Spleen (tissue), 7 donors: ENCODE measurements at regions not wholly inside any gene's neighbourhood (a gene's known extent, or its start where the extent isn't known, plus 50 kb on each side); places are given as distances from the start of the nearest gene placed in this dataset.

Source experiments
- CTCF ChIP-seq, 11 experiments: fragments of 200-600 bp in 7 of 11; fragments of 450-650 bp in 4 of 11; sonication (generic) in 4 of 11; IDR thresholded peaks in 8 of 11; conservative IDR thresholded peaks in 3 of 11; 1 replicate in 7 of 11; 2 replicates in 4 of 11; pipeline versions ENCODE4 v1.4.0 to v1.8.0; 2016 to 2021; ENCODE audit warnings: antibody characterized with exemption in 11 of 11, inconsistent platforms in 4 of 11, mild to moderate bottlenecking in 1 of 11
- POLR2A ChIP-seq, 3 donors: fragments of 450-650 bp; IDR thresholded peaks; one replicate each; pipeline ENCODE4 v1.5.1; 2017; ENCODE audit warnings: antibody characterized with exemption in 3 of 3, mild to moderate bottlenecking in 1 of 3
- POLR2AphosphoS5 ChIP-seq, 3 donors: sonication (generic); formaldehyde crosslinking; IDR thresholded peaks; one replicate each; pipeline ENCODE4 v1.5.1; 2017; ENCODE audit warnings: antibody characterized with exemption in 3 of 3
- donor health status: DM: no; HTN: no; CAD: no; lungs with moderate emphysema.
- donor health status: DM: no; HTN: no; CAD: no.
- donor health status: DM: no; HTN: no; CAD: no.

DNA sequence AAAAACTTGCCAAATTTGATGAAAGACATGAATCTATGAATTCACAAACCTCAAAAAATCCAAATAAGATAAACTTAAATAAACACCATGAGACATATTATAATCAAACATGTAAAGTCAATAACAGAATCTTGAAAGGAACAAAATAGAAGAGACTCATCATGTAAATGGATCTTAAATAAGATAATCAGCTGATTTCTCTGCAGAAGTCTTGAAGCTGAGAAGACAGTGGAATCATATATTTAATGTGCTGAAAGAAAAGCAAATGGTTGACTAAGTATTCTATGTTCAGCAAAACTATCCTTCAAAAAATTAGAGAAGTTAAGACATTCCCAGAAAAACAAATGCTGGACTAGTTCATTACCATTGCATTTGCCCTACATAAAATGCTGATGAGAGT lies 215.7 kb upstream of the SPIN4 start:
- TF ChIP-seq CTCF (IDR thresholded peaks at IDR 0.05 in 8 of 11, conservative IDR thresholded peaks at IDR 0.05 in 3 of 11) (no peak), POLR2A (IDR thresholded peaks at IDR 0.05) (no peak), POLR2AphosphoS5 (IDR thresholded peaks at IDR 0.05) (no peak)
